ENCODE measurements at regions not wholly inside any gene's neighbourhood (a gene's known extent, or its start where the extent isn't known, plus 50 kb on each side); places are given as distances from the start of the nearest gene placed in this dataset.

- no peak for DNase-seq (ENCODE audit: low spot score)
- TF ChIP-seq GABPA (IDR thresholded peaks at IDR 0.05 in 1 of 2, conservative IDR thresholded peaks at IDR 0.05 in 1 of 2) (no peak), SP1 (IDR thresholded peaks at IDR 0.05) (no peak), FOXA1 (IDR thresholded peaks at IDR 0.05) (no peak), RAD21 (IDR thresholded peaks at IDR 0.05) (no peak)
- TF ChIP-seq, protein P1, sequence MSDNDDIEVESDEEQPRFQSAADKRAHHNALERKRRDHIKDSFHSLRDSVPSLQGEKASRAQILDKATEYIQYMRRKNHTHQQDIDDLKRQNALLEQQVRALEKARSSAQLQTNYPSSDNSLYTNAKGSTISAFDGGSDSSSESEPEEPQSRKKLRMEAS (IDR thresholded peaks at IDR 0.05): no peak
- Histone ChIP-seq H3K9ac (ENCODE audit: low read depth in 1 of 2, low read length in 2 of 2) (no peak overlapping the region), H3K9me3 (ENCODE audit: control insufficient read depth in 4 of 4, low read length in 3 of 4) (no peaks in the 10 kb centered on the region), H3K36me3 (ENCODE audit: control insufficient read depth in 4 of 4, insufficient read depth in 3 of 4, low read depth in 1 of 4, low read length in 3 of 4) (no peaks in the 10 kb centered on the region), H3K27ac (ENCODE audit: low read depth in 1 of 2, low read length in 2 of 2) (no peak overlapping the region), H3K27me3 (ENCODE audit: control insufficient read depth in 4 of 4, insufficient read depth in 4 of 4, low read length in 3 of 4) (no peaks in the 10 kb centered on the region), H3K4me3 (ENCODE audit: low read depth in 1 of 3, low read length in 3 of 3) (no peak overlapping the region), H3K4me1 (ENCODE audit: control insufficient read depth in 4 of 4, insufficient read depth in 4 of 4, low read length in 3 of 4) (no peaks in the 10 kb centered on the region)
- WGBS: 44% methylated on average over 2 of the region's 2 CpGs
Measured at GRCh38 chrX:130497531-130497930, 95.7 kb downstream of the RBMX2 start.

- Histone ChIP-seq H3K9me3 (ENCODE audit: control insufficient read depth in 4 of 4, low read length in 3 of 4) (no peaks in the 10 kb centered on the region), H3K9ac (ENCODE audit: low read depth in 1 of 2, low read length in 2 of 2) (no peak overlapping the region), H3K27ac (ENCODE audit: low read depth in 1 of 2, low read length in 2 of 2) (no peak overlapping the region), H3K4me3 (ENCODE audit: low read depth in 1 of 3, low read length in 3 of 3) (no peak overlapping the region), H3K4me1 (ENCODE audit: control insufficient read depth in 4 of 4, insufficient read depth in 4 of 4, low read length in 3 of 4) (no peaks in the 10 kb centered on the region), H3K36me3 (ENCODE audit: control insufficient read depth in 4 of 4, insufficient read depth in 3 of 4, low read depth in 1 of 4, low read length in 3 of 4) (no peaks in the 10 kb centered on the region), H3K27me3 (ENCODE audit: control insufficient read depth in 4 of 4, insufficient read depth in 4 of 4, low read length in 3 of 4) (no peaks in the 10 kb centered on the region)
- WGBS: 86% methylated on average over 1 of the region's 1 CpG
- DNase-seq (ENCODE audit: low spot score): no peak
- TF ChIP-seq, protein P2, sequence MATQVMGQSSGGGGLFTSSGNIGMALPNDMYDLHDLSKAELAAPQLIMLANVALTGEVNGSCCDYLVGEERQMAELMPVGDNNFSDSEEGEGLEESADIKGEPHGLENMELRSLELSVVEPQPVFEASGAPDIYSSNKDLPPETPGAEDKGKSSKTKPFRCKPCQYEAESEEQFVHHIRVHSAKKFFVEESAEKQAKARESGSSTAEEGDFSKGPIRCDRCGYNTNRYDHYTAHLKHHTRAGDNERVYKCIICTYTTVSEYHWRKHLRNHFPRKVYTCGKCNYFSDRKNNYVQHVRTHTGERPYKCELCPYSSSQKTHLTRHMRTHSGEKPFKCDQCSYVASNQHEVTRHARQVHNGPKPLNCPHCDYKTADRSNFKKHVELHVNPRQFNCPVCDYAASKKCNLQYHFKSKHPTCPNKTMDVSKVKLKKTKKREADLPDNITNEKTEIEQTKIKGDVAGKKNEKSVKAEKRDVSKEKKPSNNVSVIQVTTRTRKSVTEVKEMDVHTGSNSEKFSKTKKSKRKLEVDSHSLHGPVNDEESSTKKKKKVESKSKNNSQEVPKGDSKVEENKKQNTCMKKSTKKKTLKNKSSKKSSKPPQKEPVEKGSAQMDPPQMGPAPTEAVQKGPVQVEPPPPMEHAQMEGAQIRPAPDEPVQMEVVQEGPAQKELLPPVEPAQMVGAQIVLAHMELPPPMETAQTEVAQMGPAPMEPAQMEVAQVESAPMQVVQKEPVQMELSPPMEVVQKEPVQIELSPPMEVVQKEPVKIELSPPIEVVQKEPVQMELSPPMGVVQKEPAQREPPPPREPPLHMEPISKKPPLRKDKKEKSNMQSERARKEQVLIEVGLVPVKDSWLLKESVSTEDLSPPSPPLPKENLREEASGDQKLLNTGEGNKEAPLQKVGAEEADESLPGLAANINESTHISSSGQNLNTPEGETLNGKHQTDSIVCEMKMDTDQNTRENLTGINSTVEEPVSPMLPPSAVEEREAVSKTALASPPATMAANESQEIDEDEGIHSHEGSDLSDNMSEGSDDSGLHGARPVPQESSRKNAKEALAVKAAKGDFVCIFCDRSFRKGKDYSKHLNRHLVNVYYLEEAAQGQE (IDR thresholded peaks at IDR 0.05): no peak
- TF ChIP-seq, protein P1 (IDR thresholded peaks at IDR 0.05): no peak
- TF ChIP-seq HNF4A (conservative IDR thresholded peaks at IDR 0.05) (no peak), GABPA (IDR thresholded peaks at IDR 0.05 in 1 of 2, conservative IDR thresholded peaks at IDR 0.05 in 1 of 2) (no peak), CTCF (IDR thresholded peaks at IDR 0.05; ENCODE audit: low read depth, low read length, missing input control) (no peak), TAF1 (conservative IDR thresholded peaks at IDR 0.05) (no peak), ZBTB33 (IDR thresholded peaks at IDR 0.05) (no peak), HNF4G (IDR thresholded peaks at IDR 0.05) (no peak), FOXA1 (IDR thresholded peaks at IDR 0.05) (no peak), JUND (IDR thresholded peaks at IDR 0.05) (no peak)
- TF ChIP-seq, protein P3, sequence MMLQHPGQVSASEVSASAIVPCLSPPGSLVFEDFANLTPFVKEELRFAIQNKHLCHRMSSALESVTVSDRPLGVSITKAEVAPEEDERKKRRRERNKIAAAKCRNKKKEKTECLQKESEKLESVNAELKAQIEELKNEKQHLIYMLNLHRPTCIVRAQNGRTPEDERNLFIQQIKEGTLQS (IDR thresholded peaks at IDR 0.05): no peak
Measured at GRCh38 chrX:130498653-130499274, 97.0 kb downstream of the RBMX2 start.
